NCI-H1048 (cell line): ENCODE measurements at regions not wholly inside any gene's neighbourhood (a gene's known extent, or its start where the extent isn't known, plus 50 kb on each side); places are given as distances from the start of the nearest gene placed in this dataset.
"Not testable (repeated sequence)": the region's sequence is repeated elsewhere in the genome, so short reads cannot be mapped to it uniquely, and the experiment has no call there.

Experiments used
- DNase-seq: peaks from one replicate; lab custom pipeline; 2025; lab: John Stamatoyannopoulos, UW

- no peak for DNase-seq
These were observed 1114.4 kb downstream of the SLC16A7 start for GRCh38 chr12:60710246-60710645.

GRCh38 chr12:60714141-60714900, 1118.5 kb downstream of the SLC16A7 start:
- DNase-seq = no peak

GRCh38 chr12:60724475-60724874, 1128.6 kb downstream of the SLC16A7 start:
- no peak for DNase-seq

GRCh38 chr12:60724984-60725383, 1129.2 kb downstream of the SLC16A7 start:
- no peak for DNase-seq

- no peak for DNase-seq
These were observed 1156.8 kb downstream of the SLC16A7 start for GRCh38 chr12:60752589-60752988.

GRCh38 chr12:60758224-60758623, 1162.4 kb downstream of the SLC16A7 start:
- DNase-seq = no peak

GRCh38 chr12:60760965-60761364, 1165.1 kb downstream of the SLC16A7 start:
- no peak for DNase-seq

- DNase-seq = not testable (repeated sequence)
These were observed 1205.3 kb downstream of the SLC16A7 start for GRCh38 chr12:60801166-60801565.

GRCh38 chr12:60803147-60803546, 1207.3 kb downstream of the SLC16A7 start:
- DNase-seq = no peak

- DNase-seq = no peak
These were observed 1209.5 kb downstream of the SLC16A7 start for GRCh38 chr12:60805364-60805763.

- DNase-seq = no peak
These were observed 1224.0 kb downstream of the SLC16A7 start for GRCh38 chr12:60819794-60820193.

GRCh38 chr12:60822580-60822979, 1226.8 kb downstream of the SLC16A7 start:
- DNase-seq = no peak

- no peak for DNase-seq
These were observed 1234.6 kb downstream of the SLC16A7 start for GRCh38 chr12:60830381-60830780.

GRCh38 chr12:60832290-60832689, 1236.5 kb downstream of the SLC16A7 start:
- DNase-seq = no peak

- DNase-seq = no peak
These were observed 1238.5 kb downstream of the SLC16A7 start for GRCh38 chr12:60834372-60834771.

- DNase-seq = no peak
These were observed 1239.0 kb downstream of the SLC16A7 start for GRCh38 chr12:60834806-60835205.

GRCh38 chr12:60836651-60837050, 1240.8 kb downstream of the SLC16A7 start:
- DNase-seq = no peak

GRCh38 chr12:60842181-60842580, 1246.4 kb downstream of the SLC16A7 start:
- no peak for DNase-seq

GRCh38 chr12:60844101-60844500, 1248.3 kb downstream of the SLC16A7 start:
- no peak for DNase-seq

GRCh38 chr12:60844875-60845274, 1249.0 kb downstream of the SLC16A7 start:
- no peak for DNase-seq

GRCh38 chr12:60845696-60846095, 1249.9 kb downstream of the SLC16A7 start:
- DNase-seq = no peak

- DNase-seq = no peak
These were observed 1251.5 kb downstream of the SLC16A7 start for GRCh38 chr12:60847281-60847680.

- no peak for DNase-seq
These were observed 1253.9 kb downstream of the SLC16A7 start for GRCh38 chr12:60849723-60850122.

- DNase-seq = no peak
These were observed 1257.6 kb downstream of the SLC16A7 start for GRCh38 chr12:60853407-60853806.
